ENCODE measurements at regions not wholly inside any gene's neighbourhood (a gene's known extent, or its start where the extent isn't known, plus 50 kb on each side); places are given as distances from the start of the nearest gene placed in this dataset.
"Not testable (repeated sequence)": the region's sequence is repeated elsewhere in the genome, so short reads cannot be mapped to it uniquely, and the experiment has no call there.

GRCh38 chr7:68776326-68776725, 821.9 kb upstream of the AUTS2 start:
- DNase-seq = no peak
- in situ Hi-C loops (cut with MboI; ENCODE audit: low pct_unique_long_range_greater_than_20kb, low sequenced_read_pairs) = no loop called here

GRCh38 chr7:68783684-68784083, 814.6 kb upstream of the AUTS2 start:
- no peak for DNase-seq
- in situ Hi-C loops (cut with MboI; ENCODE audit: low pct_unique_long_range_greater_than_20kb, low sequenced_read_pairs) = no loop called here

GRCh38 chr7:68785036-68785435, 813.2 kb upstream of the AUTS2 start:
- in situ Hi-C loops (cut with MboI; ENCODE audit: low pct_unique_long_range_greater_than_20kb, low sequenced_read_pairs) = no loop called here
- no peak for DNase-seq

GRCh38 chr7:68787566-68787965, 810.7 kb upstream of the AUTS2 start:
- in situ Hi-C loops (cut with MboI; ENCODE audit: low pct_unique_long_range_greater_than_20kb, low sequenced_read_pairs) = no loop called here
- DNase-seq = no peak

- DNase-seq; in situ Hi-C loops (cut with MboI; ENCODE audit: low pct_unique_long_range_greater_than_20kb, low sequenced_read_pairs): not testable (repeated sequence)
These were observed 809.7 kb upstream of the AUTS2 start for GRCh38 chr7:68788529-68788928.

GRCh38 chr7:68789597-68789996, 808.7 kb upstream of the AUTS2 start:
- no peak for DNase-seq
- in situ Hi-C loops (cut with MboI; ENCODE audit: low pct_unique_long_range_greater_than_20kb, low sequenced_read_pairs) = no loop called here

GRCh38 chr7:68792351-68792750, 805.9 kb upstream of the AUTS2 start:
- DNase-seq = no peak
- in situ Hi-C loops (cut with MboI; ENCODE audit: low pct_unique_long_range_greater_than_20kb, low sequenced_read_pairs) = no loop called here

- in situ Hi-C loops (cut with MboI; ENCODE audit: low pct_unique_long_range_greater_than_20kb, low sequenced_read_pairs) = no loop called here
- no peak for DNase-seq
These were observed 804.8 kb upstream of the AUTS2 start for GRCh38 chr7:68793513-68793912.

- DNase-seq = no peak
- in situ Hi-C loops (cut with MboI; ENCODE audit: low pct_unique_long_range_greater_than_20kb, low sequenced_read_pairs) = no loop called here
These were observed 798.0 kb upstream of the AUTS2 start for GRCh38 chr7:68800316-68800715.

- no peak for DNase-seq
- in situ Hi-C loops (cut with MboI; ENCODE audit: low pct_unique_long_range_greater_than_20kb, low sequenced_read_pairs) = no loop called here
These were observed 793.1 kb upstream of the AUTS2 start for GRCh38 chr7:68805159-68805558.

GRCh38 chr7:68807666-68808065, 790.6 kb upstream of the AUTS2 start:
- DNase-seq = no peak
- in situ Hi-C loops (cut with MboI; ENCODE audit: low pct_unique_long_range_greater_than_20kb, low sequenced_read_pairs) = no loop called here

GRCh38 chr7:68813551-68814080, 784.7 kb upstream of the AUTS2 start:
- in situ Hi-C loops (cut with MboI; ENCODE audit: low pct_unique_long_range_greater_than_20kb, low sequenced_read_pairs) = no loop called here
- no peak for DNase-seq

GRCh38 chr7:68816491-68816890, 781.8 kb upstream of the AUTS2 start:
- DNase-seq = no peak
- in situ Hi-C loops (cut with MboI; ENCODE audit: low pct_unique_long_range_greater_than_20kb, low sequenced_read_pairs) = no loop called here

GRCh38 chr7:68820321-68820720, 778.0 kb upstream of the AUTS2 start:
- in situ Hi-C loops (cut with MboI; ENCODE audit: low pct_unique_long_range_greater_than_20kb, low sequenced_read_pairs) = no loop called here
- DNase-seq = no peak

- no peak for DNase-seq
- in situ Hi-C loops (cut with MboI; ENCODE audit: low pct_unique_long_range_greater_than_20kb, low sequenced_read_pairs) = no loop called here
These were observed 776.4 kb upstream of the AUTS2 start for GRCh38 chr7:68821846-68822245.

GRCh38 chr7:68823996-68824780, 774.1 kb upstream of the AUTS2 start:
- DNase-seq = no peak
- in situ Hi-C loops (cut with MboI; ENCODE audit: low pct_unique_long_range_greater_than_20kb, low sequenced_read_pairs) = no loop called here

GRCh38 chr7:68828575-68828974, 769.7 kb upstream of the AUTS2 start:
- no peak for DNase-seq
- in situ Hi-C loops (cut with MboI; ENCODE audit: low pct_unique_long_range_greater_than_20kb, low sequenced_read_pairs) = no loop called here

- in situ Hi-C loops (cut with MboI; ENCODE audit: low pct_unique_long_range_greater_than_20kb, low sequenced_read_pairs) = no loop called here
These were observed 764.9 kb upstream of the AUTS2 start for GRCh38 chr7:68833422-68833821.

GRCh38 chr7:68839014-68839413, 759.3 kb upstream of the AUTS2 start:
- in situ Hi-C loops (cut with MboI; ENCODE audit: low pct_unique_long_range_greater_than_20kb, low sequenced_read_pairs) = no loop called here
- DNase-seq = no peak

More at GRCh38 chr7:68833422-68833821, 764.9 kb upstream of the AUTS2 start:
- DNase-seq = no peak

- DNase-seq = no peak
- in situ Hi-C loops (cut with MboI; ENCODE audit: low pct_unique_long_range_greater_than_20kb, low sequenced_read_pairs) = no loop called here
These were observed 757.3 kb upstream of the AUTS2 start for GRCh38 chr7:68840991-68841390.

- in situ Hi-C loops (cut with MboI; ENCODE audit: low pct_unique_long_range_greater_than_20kb, low sequenced_read_pairs); DNase-seq: not testable (repeated sequence)
These were observed 754.3 kb upstream of the AUTS2 start for GRCh38 chr7:68843985-68844384.

Measured in KBM-7 (cell line).